ENCODE measurements at regions not wholly inside any gene's neighbourhood (a gene's known extent, or its start where the extent isn't known, plus 50 kb on each side); places are given as distances from the start of the nearest gene placed in this dataset.
"Not testable (repeated sequence)": the region's sequence is repeated elsewhere in the genome, so short reads cannot be mapped to it uniquely, and the experiment has no call there.

DNA sequence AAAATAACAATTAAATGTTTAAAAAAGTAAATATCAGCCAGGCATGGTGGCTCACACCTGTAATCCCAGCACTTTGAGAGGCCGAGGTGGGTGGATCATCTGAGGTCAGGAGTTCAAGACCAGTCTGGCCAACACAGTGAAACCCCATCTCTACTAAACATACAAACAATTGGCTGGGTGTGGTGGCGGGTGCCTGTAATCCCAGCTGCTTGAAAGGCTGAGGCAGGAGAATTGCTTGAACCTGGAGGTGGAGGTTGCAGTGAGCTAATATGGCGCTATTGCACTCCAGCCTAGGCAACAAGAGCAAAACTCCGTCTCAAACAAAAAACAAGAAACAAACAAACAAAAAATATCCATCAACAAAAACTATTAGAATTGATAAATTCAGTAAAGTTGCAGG is 77.5 kb downstream of the SNX5 start:
- not testable (repeated sequence) for DNase-seq (ENCODE audit: low spot score)

DNA sequence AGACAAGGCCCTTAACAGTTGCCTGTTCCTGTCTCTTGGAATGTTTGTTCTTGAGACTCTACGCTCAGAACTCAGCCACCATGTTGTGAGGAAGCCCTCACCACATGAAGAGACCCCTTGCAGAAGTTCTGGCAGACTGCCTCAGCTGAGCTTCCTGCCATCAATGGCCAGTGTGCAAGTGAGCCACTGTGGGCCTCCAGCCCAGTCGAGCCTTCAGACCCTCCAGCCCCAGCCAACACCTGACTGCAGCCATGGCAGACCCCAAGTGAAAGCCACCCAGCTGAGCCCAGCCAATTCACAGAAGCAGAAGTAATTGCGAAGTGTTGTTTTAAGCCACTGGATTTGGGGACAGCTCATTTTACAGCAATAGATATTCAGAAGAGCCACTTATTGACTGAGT is 78.3 kb downstream of the SNX5 start:
- DNase-seq (ENCODE audit: low spot score), result no peak

DNA sequence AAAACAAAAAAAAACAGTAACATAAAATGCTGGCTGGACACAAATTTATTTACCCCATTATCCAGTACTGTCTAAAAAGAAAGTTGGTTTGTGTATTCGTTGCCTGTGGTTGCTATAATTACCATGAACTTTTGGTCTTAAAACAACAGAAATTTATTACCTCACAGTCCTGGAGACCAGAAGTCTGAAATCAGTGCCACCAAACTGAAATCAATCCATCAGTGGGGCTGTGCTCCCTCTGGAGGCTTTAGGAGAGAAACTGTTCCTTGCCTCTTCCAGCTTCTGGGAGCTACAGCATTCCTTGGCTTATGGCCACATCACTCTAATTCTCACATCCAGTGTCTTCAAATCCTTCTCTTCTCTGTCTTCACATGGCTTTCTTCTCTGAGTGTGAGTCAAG is 79.4 kb downstream of the SNX5 start:
- no peak for DNase-seq (ENCODE audit: low spot score)

DNA sequence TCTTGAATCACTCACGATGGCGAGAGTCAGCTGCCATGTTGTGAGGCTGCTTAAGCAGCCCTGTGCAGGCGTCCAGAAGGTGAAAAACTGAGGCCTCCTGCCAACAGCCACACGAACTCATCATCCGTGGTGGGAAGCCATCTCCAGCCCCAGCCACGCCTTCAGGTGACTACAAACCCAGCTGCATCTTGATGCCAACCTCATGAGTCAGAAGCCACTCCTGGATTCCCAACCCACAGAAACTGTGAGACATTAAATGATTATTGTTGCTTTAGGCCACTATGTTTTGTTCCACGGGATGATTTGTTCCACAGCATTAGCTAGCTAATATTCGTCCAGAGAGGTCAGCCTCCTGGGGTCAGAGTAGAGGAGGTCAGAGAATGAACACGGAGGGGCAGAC is 80.5 kb downstream of the SNX5 start:
- no peak for DNase-seq (ENCODE audit: low spot score)

DNA sequence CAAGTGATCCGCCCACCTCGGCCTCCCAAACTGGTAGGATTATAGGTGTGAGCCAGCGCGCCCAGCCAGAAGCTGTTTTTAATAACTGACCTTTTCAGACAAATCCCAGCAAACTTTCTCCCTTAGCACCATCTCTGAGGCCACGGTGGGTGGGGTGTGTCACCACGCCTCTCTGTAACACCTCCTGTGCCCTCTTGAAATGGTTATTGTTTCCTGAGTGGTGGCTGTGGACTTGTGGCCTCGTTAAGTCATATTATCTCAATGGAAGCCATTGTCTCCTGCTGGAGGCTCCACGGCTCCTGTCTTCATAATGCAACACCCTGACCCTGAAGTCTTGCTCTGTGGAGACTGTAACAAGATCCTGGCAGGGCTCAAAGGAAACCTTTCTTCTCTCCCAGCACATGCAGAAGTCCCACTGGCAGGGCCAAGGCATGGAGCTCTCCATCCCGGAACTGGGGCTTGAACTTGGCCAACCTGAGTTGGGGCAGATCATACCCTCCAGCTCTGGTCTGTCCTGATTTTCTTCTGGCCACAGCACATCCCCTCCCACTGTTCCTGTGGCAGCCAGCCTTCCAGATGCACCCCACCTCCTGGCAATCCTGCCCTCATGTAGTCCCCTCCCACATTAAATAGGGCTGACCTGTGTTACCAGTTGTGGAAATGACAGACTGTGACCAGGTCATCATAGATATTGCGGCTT is 81.1 kb downstream of the SNX5 start:
- DNase-seq (ENCODE audit: low spot score), result no peak

DNA sequence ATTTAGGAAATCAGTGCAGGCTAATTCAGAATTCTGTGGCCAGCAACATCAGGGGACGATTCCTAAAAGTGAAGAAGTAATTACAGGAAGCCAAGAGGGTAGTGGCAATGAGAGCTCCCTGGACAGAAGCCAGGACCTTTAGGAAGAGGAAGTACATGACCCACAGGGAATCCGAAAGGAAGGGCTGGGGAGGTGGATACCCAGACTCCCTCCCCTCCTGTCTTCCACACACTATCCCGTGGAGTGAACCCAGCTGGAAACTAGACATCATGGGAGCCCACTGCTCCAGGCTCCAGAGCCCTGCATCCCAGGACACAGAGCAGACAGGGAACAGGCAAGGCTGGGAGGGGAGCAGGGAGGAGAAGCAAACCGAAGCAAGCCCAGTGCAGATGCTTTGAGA is 83.0 kb downstream of the SNX5 start:
- DNase-seq (ENCODE audit: low spot score), result no peak

DNA sequence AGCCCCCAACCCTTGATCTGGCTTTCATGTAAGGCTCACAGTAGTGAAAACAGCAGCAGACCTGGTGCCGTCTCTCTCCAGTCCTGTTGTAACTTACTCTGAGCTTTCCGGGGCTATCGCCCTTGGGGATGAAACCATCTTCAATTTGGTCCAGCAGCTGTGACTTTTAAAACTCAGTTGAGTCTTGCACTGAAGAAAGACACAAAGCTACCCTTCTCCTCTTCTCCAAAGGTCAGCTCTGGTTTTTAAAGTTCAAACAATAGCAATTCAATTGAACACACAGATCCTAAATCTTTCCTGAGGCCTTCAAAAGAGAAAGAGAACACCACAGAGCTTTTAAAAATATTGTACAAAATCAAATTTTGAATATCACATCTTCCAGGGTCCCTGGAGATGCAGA is 83.5 kb downstream of the SNX5 start:
- DNase-seq (ENCODE audit: low spot score), result no peak

DNA sequence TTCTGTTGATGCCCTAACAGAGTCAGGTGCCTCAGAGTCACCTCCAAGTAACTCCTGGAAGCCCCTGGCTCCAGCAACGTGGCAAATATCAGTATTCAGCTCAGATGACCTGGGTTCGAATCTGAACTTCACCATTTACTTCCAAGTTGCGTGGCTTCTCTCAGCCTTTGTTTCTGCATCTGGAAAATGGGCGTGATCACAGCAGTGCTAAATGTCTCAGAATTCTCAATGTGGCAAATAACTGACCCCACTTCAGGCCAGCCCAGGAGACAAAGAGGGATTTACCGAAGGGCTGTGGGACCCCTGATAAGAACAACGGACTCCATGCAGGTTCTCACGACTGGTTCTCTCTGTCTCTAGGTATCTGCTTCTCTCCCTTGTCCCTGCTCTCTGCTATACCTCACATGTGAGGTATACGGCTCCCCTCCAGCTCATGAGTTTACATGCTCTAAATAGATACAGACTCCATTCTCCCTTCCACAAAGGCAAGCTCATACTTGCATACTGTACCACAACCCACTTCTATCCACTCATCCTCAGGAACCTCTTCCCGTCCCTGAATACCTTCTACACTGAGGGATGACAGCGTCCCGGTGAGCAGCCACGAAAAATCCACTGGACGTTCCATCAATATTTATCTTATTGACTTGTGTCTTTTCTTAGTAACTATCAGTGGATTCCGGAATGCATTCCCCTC is 84.1 kb downstream of the SNX5 start:
- DNase-seq (ENCODE audit: low spot score), result no peak

DNA sequence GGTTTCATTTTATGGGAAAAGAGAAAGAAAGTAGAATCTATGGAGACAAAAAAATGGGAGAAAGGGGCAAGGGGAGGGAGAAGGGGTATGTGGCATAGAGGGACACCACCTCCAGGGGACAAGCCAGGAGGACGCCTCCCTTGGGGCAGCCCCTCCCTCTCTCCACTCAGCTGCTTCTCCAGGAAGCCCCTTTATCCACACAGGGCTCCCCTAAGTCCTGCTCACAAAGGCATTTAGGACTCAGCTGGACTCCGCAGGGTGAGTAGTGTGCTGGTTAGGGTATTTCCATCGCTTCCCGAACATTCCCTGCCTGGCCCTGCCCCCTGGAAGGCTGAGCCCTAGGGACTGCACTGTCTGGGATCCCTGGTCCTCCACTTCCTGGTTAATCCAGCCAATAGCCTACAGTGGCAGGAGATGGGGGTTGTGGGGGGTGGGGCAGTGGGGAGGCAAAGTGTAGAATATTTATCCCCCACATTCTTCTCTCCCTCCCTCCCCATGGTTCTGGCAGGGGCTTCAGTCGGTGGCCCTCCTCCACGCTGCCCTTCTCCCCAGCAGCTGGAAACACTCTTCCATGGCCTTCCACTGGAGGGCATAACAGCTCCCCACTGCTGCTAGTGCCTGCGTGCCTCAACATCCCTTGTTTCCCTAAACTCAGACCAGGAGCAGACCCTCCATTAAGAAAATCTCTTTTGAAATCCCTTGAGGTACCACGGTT is 84.8 kb downstream of the SNX5 start:
- no peak for DNase-seq (ENCODE audit: low spot score)

DNA sequence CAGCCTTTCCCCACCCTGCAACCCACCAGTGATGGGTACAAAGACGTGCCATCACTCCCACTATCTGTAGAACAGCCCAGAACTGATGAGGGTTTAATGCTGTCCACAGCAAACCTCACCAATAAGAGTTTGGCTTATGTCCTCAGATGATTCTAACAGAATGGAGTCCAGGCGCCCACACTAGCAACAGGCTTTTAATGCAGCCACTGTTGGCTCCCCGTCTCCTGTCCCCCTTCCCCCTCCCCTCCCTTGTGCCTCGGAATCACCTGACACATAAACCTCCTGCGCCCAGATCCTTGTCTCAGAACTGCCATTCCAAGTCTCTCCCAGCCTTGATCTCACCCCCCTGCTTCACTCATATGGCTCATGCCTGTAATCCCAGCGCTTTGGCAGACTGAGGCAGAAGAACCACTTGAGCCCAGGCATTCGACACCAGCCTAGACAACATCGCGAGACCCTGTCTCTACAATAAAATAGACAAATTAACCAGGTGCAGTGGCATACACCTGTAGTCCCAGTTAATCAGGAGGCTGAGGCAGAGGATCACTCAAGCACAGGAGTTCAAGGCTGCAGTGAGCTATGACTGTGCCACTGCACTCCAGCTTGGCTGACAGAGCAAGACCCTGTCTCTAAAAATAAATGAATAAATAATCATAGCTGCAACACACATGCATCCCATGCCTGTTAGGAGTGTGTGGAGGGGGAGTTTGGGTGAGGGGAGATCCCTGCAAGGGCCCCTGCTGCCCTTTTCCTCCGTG is 85.6 kb downstream of the SNX5 start:
- no peak for DNase-seq (ENCODE audit: low spot score)

DNA sequence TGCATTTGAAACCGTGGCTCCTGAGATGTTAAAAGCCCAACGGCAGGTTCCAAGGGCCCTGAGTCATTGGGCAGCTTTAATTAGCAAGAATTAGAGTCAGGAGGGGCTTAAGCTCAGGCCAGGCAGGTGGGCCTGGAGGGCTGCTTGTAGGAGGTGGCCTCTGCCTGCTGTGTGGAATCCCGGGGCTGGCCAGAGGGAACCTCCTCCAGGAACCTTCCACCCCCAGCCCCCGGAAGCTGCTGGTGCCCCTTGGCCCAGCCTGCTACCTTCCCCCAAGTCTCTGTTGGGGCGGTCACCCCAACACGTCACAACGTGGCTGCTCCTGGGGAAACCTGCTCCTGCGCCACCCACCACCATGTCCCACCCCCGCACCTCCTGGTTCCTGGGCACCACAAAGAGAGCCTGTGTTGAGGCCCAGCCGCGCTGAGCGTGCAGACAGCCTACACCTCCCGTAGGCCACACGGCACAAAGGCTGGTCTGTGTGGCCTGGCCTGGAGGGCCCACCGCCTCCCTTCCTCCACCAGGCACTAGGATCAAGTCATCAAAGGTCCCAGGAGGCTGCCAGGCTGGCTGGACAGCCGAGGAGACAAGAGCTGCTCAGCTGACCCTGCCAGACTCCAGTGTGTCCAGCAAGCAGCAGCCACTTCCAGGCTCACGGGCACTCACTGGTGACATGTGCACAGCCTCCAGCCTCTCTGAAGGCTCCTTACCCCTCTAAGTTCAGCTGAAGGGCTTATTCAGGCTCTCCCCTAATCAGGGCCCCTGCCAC is 86.3 kb downstream of the SNX5 start:
- no peak for DNase-seq (ENCODE audit: low spot score)

DNA sequence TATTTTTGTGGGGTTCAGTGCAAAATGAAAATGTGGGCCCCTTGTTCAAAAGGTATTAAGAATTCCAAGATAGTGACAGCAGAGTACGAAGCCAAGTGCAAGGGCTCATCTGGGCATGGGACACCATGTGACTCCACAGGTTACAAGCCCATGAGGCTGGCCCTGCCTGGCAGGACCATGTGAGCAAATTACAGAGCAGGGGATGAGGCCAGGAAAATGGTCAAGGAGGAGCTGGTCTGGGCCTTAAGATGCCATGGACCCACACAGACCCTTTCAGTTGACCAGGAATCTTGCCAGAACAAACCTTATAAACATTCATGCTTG is 86.9 kb downstream of the SNX5 start:
- DNase-seq (ENCODE audit: low spot score), result no peak

DNA sequence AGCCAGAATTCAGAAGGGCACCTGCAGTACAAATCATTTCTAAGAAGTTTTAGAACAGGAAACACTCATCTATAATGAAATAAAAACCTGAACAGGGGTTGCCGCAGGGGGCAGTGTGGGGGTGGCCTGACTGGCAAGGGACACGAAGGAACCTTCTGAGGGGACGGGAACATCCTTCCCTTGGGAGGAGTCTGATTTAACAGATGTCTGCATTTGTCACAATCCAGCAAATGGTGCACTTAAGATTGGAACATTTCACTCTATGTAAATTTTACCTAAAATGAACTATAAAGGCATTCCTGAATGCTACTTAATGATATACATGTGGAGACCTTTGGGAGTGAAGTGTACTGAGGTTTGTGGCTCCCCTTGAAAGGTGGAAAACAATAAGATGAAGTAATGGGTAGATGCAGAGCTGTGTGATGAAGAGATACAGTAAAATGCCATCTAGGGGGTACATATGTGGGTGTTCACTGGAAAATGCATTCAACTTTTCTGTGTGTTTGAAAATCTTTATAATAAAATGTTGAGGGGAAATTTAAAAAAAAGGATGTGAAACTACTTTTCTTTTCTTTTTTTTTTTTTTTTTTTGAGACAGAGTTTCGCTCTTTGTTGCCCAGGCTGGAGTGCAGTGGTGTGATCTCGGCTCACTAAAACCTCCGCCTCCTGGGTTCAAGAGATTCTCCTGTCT is 89.5 kb downstream of the SNX5 start:
- no peak for DNase-seq (ENCODE audit: low spot score)

DNA sequence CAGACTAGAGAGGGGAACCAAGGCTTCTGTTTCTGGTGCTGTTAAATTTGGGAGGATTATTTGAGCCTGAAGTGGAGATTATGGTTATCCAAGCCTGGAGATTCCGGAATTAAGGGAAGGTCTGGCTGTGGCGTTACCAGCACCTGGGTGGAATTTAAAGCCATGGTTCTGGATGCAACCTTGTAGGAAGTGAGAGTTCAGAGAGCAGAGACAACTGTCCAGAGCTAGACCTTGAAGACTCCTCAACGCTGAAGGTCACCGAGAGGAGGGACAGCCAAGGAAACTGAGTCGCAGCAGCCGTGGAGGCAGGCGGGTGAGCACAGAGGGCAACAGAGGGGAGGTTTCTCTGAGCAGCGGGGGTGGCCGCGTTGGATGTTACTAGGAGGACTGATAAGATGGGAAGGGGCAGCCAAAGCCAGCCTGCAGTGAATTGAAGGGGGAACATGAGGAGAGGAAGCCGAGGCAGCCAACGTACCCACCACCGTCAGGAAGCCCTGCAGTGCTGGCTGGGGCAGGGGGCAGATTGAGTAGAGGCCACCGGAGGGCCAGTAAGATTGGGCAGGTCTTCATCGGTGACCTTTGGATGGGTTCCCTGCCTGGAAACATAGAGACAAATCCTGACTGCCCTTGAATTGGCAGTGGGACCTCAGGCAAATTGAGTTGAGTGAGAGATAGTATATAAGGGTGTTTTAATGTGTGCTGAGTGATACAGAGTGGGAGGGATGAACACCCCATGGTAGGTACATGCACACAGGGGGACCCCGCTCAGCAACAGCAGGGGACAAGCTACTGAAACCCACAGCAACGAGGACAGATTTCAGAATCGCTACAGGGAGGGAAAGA is 90.3 kb downstream of the SNX5 start:
- no peak for DNase-seq (ENCODE audit: low spot score)

DNA sequence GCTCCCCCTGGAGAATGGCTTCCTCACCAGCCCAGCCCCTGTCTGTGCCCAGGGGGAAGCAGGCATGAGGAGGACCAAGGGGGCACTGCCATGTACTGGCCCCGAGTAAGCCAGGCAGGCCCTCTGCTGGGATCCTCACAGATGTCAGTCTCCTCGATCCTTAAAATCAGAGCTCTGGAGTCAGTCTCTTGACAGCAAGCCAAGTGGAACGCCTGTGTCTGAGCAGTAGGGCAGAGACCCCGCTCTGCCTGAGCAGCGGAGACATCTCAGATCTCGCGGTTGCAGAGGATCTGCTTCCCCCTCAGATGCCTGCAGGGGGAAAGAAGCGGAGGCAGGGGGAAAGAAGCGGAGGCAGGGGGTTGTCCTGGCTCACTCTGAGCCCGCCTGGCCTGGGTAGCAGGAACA is 92.6 kb downstream of the SNX5 start:
- no peak for DNase-seq (ENCODE audit: low spot score)

DNA sequence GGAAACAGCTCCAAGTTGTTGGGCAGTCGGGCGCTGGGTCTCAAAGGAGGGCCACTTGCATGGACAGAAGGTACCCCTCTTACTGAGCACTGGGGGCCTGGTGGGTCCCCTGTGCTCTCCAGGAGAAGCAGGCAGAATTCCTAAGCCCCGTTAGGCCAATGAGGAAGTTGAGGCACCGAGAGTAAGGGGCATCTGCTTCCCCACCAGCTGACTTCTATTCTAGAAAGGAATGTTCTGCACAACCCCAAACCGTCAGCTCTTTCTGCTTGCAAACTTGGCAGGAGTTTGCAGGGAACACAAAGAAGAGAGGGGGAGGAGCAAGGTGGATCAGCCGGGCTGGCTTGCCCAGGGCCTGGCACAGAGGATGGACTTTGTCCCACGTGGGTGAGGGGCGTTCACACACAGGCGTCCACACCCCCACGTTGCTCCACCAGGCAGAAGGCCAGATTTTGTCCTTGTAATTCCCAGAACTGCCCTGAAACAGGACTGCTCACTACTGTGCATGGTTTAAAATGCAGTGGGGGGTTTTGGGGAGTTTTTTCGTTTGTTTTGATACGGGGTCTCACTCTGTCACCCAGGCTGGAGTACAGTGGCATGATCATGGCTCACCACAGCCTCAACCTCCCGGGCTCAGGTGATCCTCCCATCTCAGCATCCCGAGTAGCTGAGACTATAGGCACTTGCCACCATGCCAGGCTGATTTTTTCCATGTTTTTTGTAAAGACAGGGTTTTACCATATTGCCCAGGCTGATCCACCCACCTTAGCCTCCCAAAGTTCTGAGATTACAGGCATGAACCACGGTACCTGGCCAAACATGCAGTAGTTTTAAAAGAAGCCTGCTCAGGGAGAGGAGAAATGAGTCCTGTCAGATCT is 93.3 kb downstream of the SNX5 start:
- peak; percentile 96 for DNase-seq (ENCODE audit: low spot score)

DNA sequence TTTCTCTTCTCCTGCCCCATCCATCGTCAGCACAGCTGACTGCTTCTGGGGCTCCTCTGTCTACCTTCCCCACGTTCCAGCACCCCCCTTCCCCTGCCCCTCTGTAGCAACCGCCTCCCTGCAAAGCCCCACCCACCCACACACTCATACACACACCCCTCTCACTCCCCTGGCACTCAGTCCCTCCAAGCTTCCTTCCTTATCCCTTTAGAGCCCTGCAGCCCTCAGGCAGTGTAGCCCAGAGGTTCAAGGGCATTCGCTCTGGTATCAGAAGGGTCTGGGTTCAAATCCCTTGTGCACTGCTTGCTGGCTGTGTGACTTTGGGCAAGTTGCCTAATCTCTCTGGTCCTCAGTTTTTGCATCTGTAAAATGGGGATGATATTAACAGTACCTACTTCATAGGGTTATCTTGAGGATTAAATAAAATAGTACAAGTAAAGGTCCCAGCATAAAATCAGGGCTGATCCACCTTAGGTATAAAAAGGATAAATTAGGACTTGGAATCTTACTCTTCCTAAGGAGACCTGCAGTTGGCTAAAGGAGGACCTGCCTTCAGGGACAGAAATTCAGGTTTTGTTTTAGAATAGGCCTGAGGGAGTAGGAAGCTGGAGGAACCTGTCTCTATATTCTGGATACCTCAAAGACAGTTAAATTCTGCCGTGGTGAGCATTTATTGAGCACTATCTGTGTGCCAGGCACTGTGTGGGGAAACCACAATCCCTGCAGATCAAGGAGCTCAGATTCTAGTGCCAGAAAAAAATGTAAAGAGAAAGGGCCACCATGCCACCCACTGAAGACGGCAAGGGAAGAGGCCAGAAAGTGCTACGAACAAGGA is 94.1 kb downstream of the SNX5 start:
- no peak for DNase-seq (ENCODE audit: low spot score)
